Muscle layer of colon (tissue), 2 donors: ENCODE measurements at regions not wholly inside any gene's neighbourhood (a gene's known extent, or its start where the extent isn't known, plus 50 kb on each side); places are given as distances from the start of the nearest gene placed in this dataset.

Experiments used
- H3K27ac ChIP-seq: one replicate; pipeline ENCODE4 v1.7.0; 2013; ENCODE audit warnings: low read depth, mild to moderate bottlenecking, low read length, moderate library complexity
- H3K27me3 ChIP-seq, 2 donors: one replicate each; pipeline ENCODE4 v1.7.0; 2013; ENCODE audit warnings: low read length in 2 of 2, mild to moderate bottlenecking in 2 of 2; ENCODE audit not compliant: insufficient read depth in 2 of 2, control insufficient read depth in 1 of 2
- H3K36me3 ChIP-seq: one replicate; pipeline ENCODE4 v1.7.0; 2013; ENCODE audit warnings: mild to moderate bottlenecking, low read length; ENCODE audit not compliant: insufficient read depth
- H3K4me1 ChIP-seq: one replicate; pipeline ENCODE4 v1.7.0; 2013; ENCODE audit warnings: mild to moderate bottlenecking, low read length; ENCODE audit not compliant: insufficient read depth
- H3K4me3 ChIP-seq, 2 donors: one replicate each; pipeline ENCODE4 v1.7.0; 2013; ENCODE audit warnings: low read length in 2 of 2, low read depth in 1 of 2, mild to moderate bottlenecking in 1 of 2, moderate library complexity in 1 of 2
- H3K9ac ChIP-seq: one replicate; pipeline ENCODE4 v1.7.0; 2013; ENCODE audit warnings: low read length
- H3K9me3 ChIP-seq: one replicate; pipeline ENCODE4 v1.7.0; 2013; ENCODE audit warnings: mild to moderate bottlenecking, low read length
- donor health status: abdominal sarcoma.
- donor health status: Adenocarcinoma of cecum.

GRCh38 chr2:180481998-180482397 lies 474.9 kb upstream of the CWC22 start:
- no peaks in the 10 kb centered on the region for H3K36me3 ChIP-seq
- H3K4me1 ChIP-seq = no peaks in the 10 kb centered on the region
- H3K4me3 ChIP-seq = no peak overlapping the region
- no peak overlapping the region for H3K27ac ChIP-seq
- H3K27me3 ChIP-seq = no peaks in the 10 kb centered on the region
- no peaks in the 10 kb centered on the region for H3K9me3 ChIP-seq
- no peak overlapping the region for H3K9ac ChIP-seq

- Histone ChIP-seq H3K4me3 (no peak overlapping the region), H3K27me3 (no peaks in the 10 kb centered on the region), H3K4me1 (peaks cover 2% of the 10 kb centered on the region), H3K9ac (no peak overlapping the region), H3K27ac (no peak overlapping the region), H3K9me3 (no peaks in the 10 kb centered on the region), H3K36me3 (no peaks in the 10 kb centered on the region)
Observed at GRCh38 chr2:180478883-180479282, 471.8 kb upstream of the CWC22 start.

GRCh38 chr2:180474716-180475115 lies 467.6 kb upstream of the CWC22 start:
- peaks cover 9% of the 10 kb centered on the region for H3K4me1 ChIP-seq
- no peaks in the 10 kb centered on the region for H3K9me3 ChIP-seq
- H3K36me3 ChIP-seq = no peaks in the 10 kb centered on the region
- H3K9ac ChIP-seq = no peak overlapping the region
- H3K4me3 ChIP-seq = no peak overlapping the region
- H3K27ac ChIP-seq = no peak overlapping the region
- no peaks in the 10 kb centered on the region for H3K27me3 ChIP-seq

DNA sequence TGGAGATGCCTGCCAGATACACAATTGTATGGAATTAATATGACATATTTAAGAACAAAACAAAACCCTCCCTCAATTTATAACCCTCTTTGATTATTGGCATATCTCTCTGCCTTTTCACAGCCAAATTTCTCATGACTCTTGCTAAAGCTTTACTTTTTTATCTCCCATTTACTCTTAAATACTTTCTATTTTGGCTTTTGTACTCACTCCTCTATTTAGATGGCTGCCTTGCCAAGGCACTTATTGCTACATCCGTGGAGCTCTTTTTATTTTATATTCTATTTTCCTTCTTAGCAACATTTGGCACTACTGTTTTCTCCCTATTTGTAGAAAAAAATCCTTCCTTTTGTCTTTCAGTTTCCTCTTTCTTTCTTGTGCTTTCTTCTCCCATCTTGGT lies 466.4 kb upstream of the CWC22 start:
- H3K27me3 ChIP-seq = no peaks in the 10 kb centered on the region
- peaks cover 9% of the 10 kb centered on the region for H3K4me1 ChIP-seq
- no peak overlapping the region for H3K9ac ChIP-seq
- H3K4me3 ChIP-seq = no peak overlapping the region
- H3K9me3 ChIP-seq = no peaks in the 10 kb centered on the region
- H3K27ac ChIP-seq = no peak overlapping the region
- H3K36me3 ChIP-seq = no peaks in the 10 kb centered on the region

DNA sequence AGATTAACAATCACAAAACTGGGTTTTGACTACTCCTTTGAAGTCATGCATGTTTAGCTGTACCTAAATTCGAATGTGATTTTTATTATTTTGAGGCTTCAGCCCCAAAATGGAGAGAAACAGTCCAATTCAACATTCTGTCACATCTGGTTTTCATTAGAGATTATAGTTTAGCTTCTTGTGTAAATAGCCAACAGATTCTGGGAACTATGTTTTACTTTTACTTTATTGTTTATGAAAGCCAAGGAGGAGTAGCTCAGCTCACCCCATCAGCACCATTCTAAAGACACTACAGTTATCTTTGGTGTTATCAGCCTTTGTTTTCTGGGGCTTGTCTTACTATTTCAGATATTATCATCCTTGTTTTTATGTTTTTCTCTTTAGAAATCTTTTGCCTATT lies 465.0 kb upstream of the CWC22 start:
- Histone ChIP-seq H3K27me3 (no peaks in the 10 kb centered on the region), H3K9ac (no peak overlapping the region), H3K36me3 (no peaks in the 10 kb centered on the region), H3K9me3 (no peaks in the 10 kb centered on the region), H3K4me3 (no peak overlapping the region), H3K4me1 (peaks cover 9% of the 10 kb centered on the region), H3K27ac (no peak overlapping the region)

GRCh38 chr2:180463608-180464007 lies 456.5 kb upstream of the CWC22 start:
- no peak overlapping the region for H3K4me3 ChIP-seq
- H3K4me1 ChIP-seq = no peaks in the 10 kb centered on the region
- no peak overlapping the region for H3K9ac ChIP-seq
- H3K27me3 ChIP-seq = no peaks in the 10 kb centered on the region
- no peaks in the 10 kb centered on the region for H3K36me3 ChIP-seq
- no peak overlapping the region for H3K27ac ChIP-seq
- H3K9me3 ChIP-seq = no peaks in the 10 kb centered on the region

DNA sequence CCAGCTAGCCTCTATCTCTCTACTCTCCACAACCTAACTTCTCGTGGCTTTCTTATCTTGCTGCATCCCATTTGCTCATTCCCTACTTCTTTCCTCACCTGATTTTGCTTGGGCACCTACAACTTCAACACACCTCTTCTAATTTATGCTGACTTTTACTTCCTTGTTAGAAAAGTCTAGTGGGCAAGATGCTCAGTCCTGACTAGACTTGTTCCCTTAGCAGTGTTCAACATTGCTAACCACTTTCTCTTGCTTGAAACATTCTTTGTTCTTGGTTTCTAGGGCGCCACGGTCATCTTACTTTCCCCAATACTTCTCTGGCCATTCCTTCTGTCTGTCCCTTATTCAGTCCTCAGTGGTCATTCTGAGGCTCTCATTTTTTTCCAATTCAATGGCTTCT lies 454.7 kb upstream of the CWC22 start:
- no peaks in the 10 kb centered on the region for H3K4me1 ChIP-seq
- no peaks in the 10 kb centered on the region for H3K36me3 ChIP-seq
- H3K9ac ChIP-seq = no peak overlapping the region
- H3K4me3 ChIP-seq = no peak overlapping the region
- no peaks in the 10 kb centered on the region for H3K9me3 ChIP-seq
- no peaks in the 10 kb centered on the region for H3K27me3 ChIP-seq
- no peak overlapping the region for H3K27ac ChIP-seq

GRCh38 chr2:180456801-180457200 lies 449.7 kb upstream of the CWC22 start:
- Histone ChIP-seq H3K9me3 (no peaks in the 10 kb centered on the region), H3K27me3 (no peaks in the 10 kb centered on the region), H3K27ac (no peak overlapping the region)

DNA sequence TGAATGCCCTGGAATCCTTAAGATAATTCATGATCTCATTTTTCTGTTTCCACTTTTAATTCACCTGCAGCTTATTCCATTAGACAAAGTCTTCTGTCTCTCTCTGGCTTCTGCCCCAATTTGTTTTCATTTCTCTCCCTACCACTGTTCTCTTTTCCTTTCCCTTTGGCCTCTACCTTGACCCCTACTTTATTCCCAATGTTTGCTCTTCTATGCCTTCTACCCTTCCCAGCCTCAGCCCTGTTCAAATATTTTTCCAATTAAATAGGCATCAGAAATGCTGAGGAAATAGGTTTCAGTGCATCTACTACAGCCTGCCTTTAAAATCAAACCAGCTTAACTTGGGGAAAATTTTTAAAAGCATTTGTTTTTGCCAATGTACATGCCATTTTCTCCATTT lies 443.7 kb upstream of the CWC22 start:
- H3K36me3 ChIP-seq = no peaks in the 10 kb centered on the region
- no peaks in the 10 kb centered on the region for H3K27me3 ChIP-seq
- no peak overlapping the region for H3K9ac ChIP-seq
- no peaks in the 10 kb centered on the region for H3K9me3 ChIP-seq
- no peak overlapping the region for H3K27ac ChIP-seq
- H3K4me3 ChIP-seq = no peak overlapping the region
- no peaks in the 10 kb centered on the region for H3K4me1 ChIP-seq

More at GRCh38 chr2:180456801-180457200, 449.7 kb upstream of the CWC22 start:
- Histone ChIP-seq H3K4me3 (no peak overlapping the region), H3K4me1 (no peaks in the 10 kb centered on the region), H3K9ac (no peak overlapping the region), H3K36me3 (no peaks in the 10 kb centered on the region)

- H3K4me3 ChIP-seq = no peak overlapping the region
- H3K9me3 ChIP-seq = no peaks in the 10 kb centered on the region
- no peak overlapping the region for H3K9ac ChIP-seq
- H3K4me1 ChIP-seq = no peaks in the 10 kb centered on the region
- H3K27ac ChIP-seq = no peak overlapping the region
- H3K36me3 ChIP-seq = no peaks in the 10 kb centered on the region
- no peaks in the 10 kb centered on the region for H3K27me3 ChIP-seq
Observed at GRCh38 chr2:180449171-180449915, 442.2 kb upstream of the CWC22 start.

DNA sequence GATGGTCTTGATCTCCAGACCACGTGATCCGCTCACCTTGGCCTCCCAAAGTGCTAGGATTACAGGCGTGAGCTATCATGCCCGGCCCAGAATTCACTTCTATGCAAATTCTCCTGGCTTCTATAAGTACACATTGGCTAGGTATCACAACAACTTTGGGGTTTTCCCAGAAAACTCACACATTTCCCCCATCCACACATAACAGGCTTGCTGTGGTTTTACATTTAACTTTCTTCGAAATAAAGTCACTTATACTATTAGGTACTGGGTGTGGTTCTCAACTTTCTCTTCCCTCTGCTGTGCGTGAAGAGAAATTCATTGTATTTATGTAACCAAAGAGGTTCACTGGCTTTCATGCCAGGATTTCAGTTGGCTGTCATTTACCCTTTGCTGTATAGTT lies 439.4 kb upstream of the CWC22 start:
- H3K9me3 ChIP-seq = no peaks in the 10 kb centered on the region
- no peaks in the 10 kb centered on the region for H3K4me1 ChIP-seq
- no peaks in the 10 kb centered on the region for H3K36me3 ChIP-seq
- no peak overlapping the region for H3K4me3 ChIP-seq
- H3K27me3 ChIP-seq = no peaks in the 10 kb centered on the region
- no peak overlapping the region for H3K27ac ChIP-seq
- H3K9ac ChIP-seq = no peak overlapping the region

GRCh38 chr2:180443888-180444287 lies 436.8 kb upstream of the CWC22 start:
- Histone ChIP-seq H3K27ac (no peak overlapping the region), H3K4me3 (no peak overlapping the region), H3K9ac (no peak overlapping the region), H3K9me3 (no peaks in the 10 kb centered on the region), H3K36me3 (no peaks in the 10 kb centered on the region), H3K27me3 (no peaks in the 10 kb centered on the region), H3K4me1 (no peaks in the 10 kb centered on the region)
